NCI-H1417 (cell line): ENCODE measurements at regions not wholly inside any gene's neighbourhood (a gene's known extent, or its start where the extent isn't known, plus 50 kb on each side); places are given as distances from the start of the nearest gene placed in this dataset.
"Not testable (repeated sequence)": the region's sequence is repeated elsewhere in the genome, so short reads cannot be mapped to it uniquely, and the experiment has no call there.

ENCODE experiments used
- DNase-seq, 3 experiments: peaks; one replicate each; lab custom pipeline; 2025; lab: John Stamatoyannopoulos, UW

GRCh38 chrX:3919668-3920423 lies 206.4 kb upstream of the PRKX start:
- not testable (repeated sequence) for DNase-seq

GRCh38 chrX:3914813-3915212 lies 201.4 kb upstream of the PRKX start:
- not testable (repeated sequence) for DNase-seq

- not testable (repeated sequence) for DNase-seq
Measured at GRCh38 chrX:3914059-3914458, 200.6 kb upstream of the PRKX start.

- DNase-seq, result not testable (repeated sequence)
Measured at GRCh38 chrX:3911012-3911411, 197.6 kb upstream of the PRKX start.

GRCh38 chrX:3910611-3911010 lies 197.2 kb upstream of the PRKX start:
- DNase-seq, result not testable (repeated sequence)

GRCh38 chrX:3905522-3906258 lies 192.2 kb upstream of the PRKX start:
- DNase-seq, result not testable (repeated sequence)

GRCh38 chrX:3902222-3902621 lies 188.8 kb upstream of the PRKX start:
- not testable (repeated sequence) for DNase-seq

- DNase-seq, result not testable (repeated sequence)
Measured at GRCh38 chrX:3896755-3897154, 183.3 kb upstream of the PRKX start.

- not testable (repeated sequence) for DNase-seq
Measured at GRCh38 chrX:3882553-3882920, 169.1 kb upstream of the PRKX start.

- not testable (repeated sequence) for DNase-seq
Measured at GRCh38 chrX:3881898-3882552, 168.6 kb upstream of the PRKX start.

- not testable (repeated sequence) for DNase-seq
Measured at GRCh38 chrX:3881255-3881895, 167.9 kb upstream of the PRKX start.

- not testable (repeated sequence) for DNase-seq
Measured at GRCh38 chrX:3876393-3876792, 162.9 kb upstream of the PRKX start.

- not testable (repeated sequence) for DNase-seq
Measured at GRCh38 chrX:3875638-3876037, 162.2 kb upstream of the PRKX start.

GRCh38 chrX:3872226-3872879 lies 158.9 kb upstream of the PRKX start:
- DNase-seq, result not testable (repeated sequence)

GRCh38 chrX:3867067-3867831 lies 153.8 kb upstream of the PRKX start:
- not testable (repeated sequence) for DNase-seq

- DNase-seq, result not testable (repeated sequence)
Measured at GRCh38 chrX:3858332-3858731, 144.9 kb upstream of the PRKX start.

- DNase-seq, result not testable (repeated sequence)
Measured at GRCh38 chrX:3843522-3844145, 130.2 kb upstream of the PRKX start.

GRCh38 chrX:3842822-3843521 lies 129.5 kb upstream of the PRKX start:
- not testable (repeated sequence) for DNase-seq

- DNase-seq, result not testable (repeated sequence)
Measured at GRCh38 chrX:3838754-3839153, 125.3 kb upstream of the PRKX start.
